ENCODE measurements at regions not wholly inside any gene's neighbourhood (a gene's known extent, or its start where the extent isn't known, plus 50 kb on each side); places are given as distances from the start of the nearest gene placed in this dataset.

DNA sequence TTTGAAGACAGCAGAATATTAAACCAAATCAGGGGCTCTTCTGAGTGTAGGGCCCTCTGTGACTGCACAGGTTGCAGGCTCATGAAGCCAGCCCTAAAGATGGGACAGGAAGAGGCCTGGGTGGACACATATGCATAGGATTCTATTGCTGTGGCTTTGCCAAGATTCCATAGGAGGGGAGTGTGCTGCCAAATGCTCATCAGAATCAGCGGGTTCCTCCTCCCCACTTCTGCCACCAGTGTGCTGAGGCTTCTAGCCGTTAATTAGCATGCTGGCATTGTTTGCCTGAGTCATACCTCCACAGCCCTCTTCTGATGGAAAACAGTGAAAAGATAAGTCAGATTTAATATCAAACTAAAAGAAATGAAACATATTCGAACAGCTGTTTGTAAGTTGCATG is 103.9 kb upstream of the TMEFF2 start:
- ATAC-seq, result no peak
- ChIA-PET CTCF (interaction anchor here (1.2 to 1.4 kb wide), 2 partner anchors 11 to 429 kb away, joined by 3 to 4 read pairs; no protein-coding TSS in a partner anchor), RAD21 (ENCODE audit: low non-redundant PET in 1 of 2, low total read pairs in 2 of 2, uncharacterized antibody in 2 of 2, unreplicated experiment in 2 of 2) (no interaction called here), POLR2A (no interaction called here)
- DNase-seq (ENCODE audit: low read depth, low spot score), result no peak
- H3K9me2 ChIP-seq (ENCODE audit: insufficient read depth), result no peaks in the 10 kb centered on the region
- H4K20me1 ChIP-seq (ENCODE audit: insufficient read depth), result no peaks in the 10 kb centered on the region
- no peaks in the 10 kb centered on the region for H3K79me2 ChIP-seq (ENCODE audit: insufficient read depth, low read length)
- no peaks in the 10 kb centered on the region for H3K36me3 ChIP-seq (ENCODE audit: control insufficient read depth in 1 of 2, insufficient read depth in 2 of 2, low read length in 2 of 2)
- intact Hi-C loops (cut with micrococcal nuclease), result no loop called here
- no peak overlapping the region for H3K4me2 ChIP-seq (ENCODE audit: low read length)
- H3K9ac ChIP-seq (ENCODE audit: low read length), result no peak overlapping the region
- TF ChIP-seq SP1 (IDR thresholded peaks at IDR 0.05; ENCODE audit: low read depth) (no peak), CBX3 (IDR thresholded peaks at IDR 0.05; ENCODE audit: low read depth) (no peak), CTCF (IDR thresholded peaks at IDR 0.05 in 2 of 3, conservative IDR thresholded peaks at IDR 0.05 in 1 of 3; ENCODE audit: borderline replicate concordance in 1 of 3, insufficient read depth in 1 of 3, low read depth in 2 of 3, low read length in 2 of 3) (no peak), YY1 (IDR thresholded peaks at IDR 0.05; ENCODE audit: extremely low read depth, insufficient replicate concordance, low read depth, low read length) (no peak), EZH2 (IDR thresholded peaks at IDR 0.05) (no peak), POLR2AphosphoS5 (IDR thresholded peaks at IDR 0.05; ENCODE audit: low read depth, low read length) (no peak)
- TF ChIP-seq, protein P1, sequence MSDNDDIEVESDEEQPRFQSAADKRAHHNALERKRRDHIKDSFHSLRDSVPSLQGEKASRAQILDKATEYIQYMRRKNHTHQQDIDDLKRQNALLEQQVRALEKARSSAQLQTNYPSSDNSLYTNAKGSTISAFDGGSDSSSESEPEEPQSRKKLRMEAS (IDR thresholded peaks at IDR 0.05), result no peak
- no peaks in the 10 kb centered on the region for H3K4me1 ChIP-seq (ENCODE audit: control insufficient read depth in 1 of 2, insufficient read depth in 2 of 2, low read length in 2 of 2)
- H3K4me3 ChIP-seq (replicated peaks in 1 of 2; ENCODE audit: low read depth in 1 of 2, low read length in 2 of 2), result no peak overlapping the region
- no peak overlapping the region for H2AFZ ChIP-seq (ENCODE audit: low read depth, low read length, poor library complexity, severe bottlenecking)
- BruUV-seq (replicated peaks), result no TSS peak
- no peaks in the 10 kb centered on the region for H3K9me3 ChIP-seq (ENCODE audit: control insufficient read depth in 1 of 2, insufficient read depth in 1 of 2, low read depth in 1 of 2, low read length in 2 of 2)
- no peak overlapping the region for H3K27ac ChIP-seq (ENCODE audit: low read depth, low read length)
- H3K27me3 ChIP-seq (ENCODE audit: insufficient read depth, low read length), result no peaks in the 10 kb centered on the region

DNA sequence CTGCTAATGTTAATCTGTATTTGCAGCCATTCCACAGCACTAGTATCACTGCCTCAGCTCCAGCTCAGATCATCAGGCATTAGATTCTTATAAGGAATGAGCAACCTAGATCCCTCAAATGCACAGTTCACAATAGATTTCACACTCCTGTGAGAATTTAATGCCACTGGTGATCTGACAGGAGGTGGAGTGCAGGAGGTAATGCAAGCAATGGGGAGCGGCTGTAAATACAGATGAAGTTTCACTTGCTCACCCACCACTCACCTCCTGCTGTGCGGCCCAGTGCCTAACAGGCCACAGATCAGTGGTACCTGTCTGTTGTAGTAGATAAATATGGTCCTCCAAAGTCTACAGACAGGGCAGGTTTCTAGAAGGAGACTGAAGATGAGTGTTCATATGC is 97.7 kb upstream of the TMEFF2 start:
- Histone ChIP-seq H3K9me2 (ENCODE audit: insufficient read depth) (no peaks in the 10 kb centered on the region), H3K36me3 (ENCODE audit: control insufficient read depth in 1 of 2, insufficient read depth in 2 of 2, low read length in 2 of 2) (no peaks in the 10 kb centered on the region), H3K4me1 (ENCODE audit: control insufficient read depth in 1 of 2, insufficient read depth in 2 of 2, low read length in 2 of 2) (no peaks in the 10 kb centered on the region), H2AFZ (ENCODE audit: low read depth, low read length, poor library complexity, severe bottlenecking) (no peak overlapping the region), H3K27ac (ENCODE audit: low read depth, low read length) (no peak overlapping the region), H4K20me1 (ENCODE audit: insufficient read depth) (no peaks in the 10 kb centered on the region), H3K4me3 (replicated peaks in 1 of 2; ENCODE audit: low read depth in 1 of 2, low read length in 2 of 2) (no peak overlapping the region), H3K9ac (ENCODE audit: low read length) (no peak overlapping the region), H3K4me2 (ENCODE audit: low read length) (no peak overlapping the region), H3K79me2 (ENCODE audit: insufficient read depth, low read length) (no peaks in the 10 kb centered on the region), H3K27me3 (ENCODE audit: insufficient read depth, low read length) (no peaks in the 10 kb centered on the region), H3K9me3 (ENCODE audit: control insufficient read depth in 1 of 2, insufficient read depth in 1 of 2, low read depth in 1 of 2, low read length in 2 of 2) (no peaks in the 10 kb centered on the region)
- ChIA-PET POLR2A (no interaction called here), CTCF (no interaction called here), RAD21 (ENCODE audit: low non-redundant PET in 1 of 2, low total read pairs in 2 of 2, uncharacterized antibody in 2 of 2, unreplicated experiment in 2 of 2) (no interaction called here)
- no peak for ATAC-seq
- BruUV-seq (replicated peaks), result no TSS peak
- TF ChIP-seq ELF1 (IDR thresholded peaks at IDR 0.05; ENCODE audit: borderline replicate concordance, low read depth) (no peak), ATF3 (IDR thresholded peaks at IDR 0.05) (no peak)
- DNase-seq (ENCODE audit: low read depth, low spot score), result no peak
- intact Hi-C loops (cut with micrococcal nuclease), result no loop called here

Data from HCT116 (cell line).